ENCODE measurements at regions not wholly inside any gene's neighbourhood (a gene's known extent, or its start where the extent isn't known, plus 50 kb on each side); places are given as distances from the start of the nearest gene placed in this dataset.
A peak's percentile ranks its signal among the peaks of the same experiment; 100 is the strongest.

- Histone ChIP-seq H3K9me3 (ENCODE audit: control insufficient read depth in 2 of 3, insufficient read depth in 1 of 3, low read length in 3 of 3) (no peaks in the 10 kb centered on the region), H3K9ac (ENCODE audit: low read length in 3 of 3) (no peak overlapping the region), H3K27ac (ENCODE audit: low read depth in 2 of 2, low read length in 2 of 2) (no peak overlapping the region), H3K27me3 (ENCODE audit: control insufficient read depth, insufficient read depth, low read length) (no peaks in the 10 kb centered on the region), H3K4me3 (ENCODE audit: low read length in 3 of 3) (no peak overlapping the region), H3K36me3 (ENCODE audit: control insufficient read depth in 2 of 3, insufficient read depth in 3 of 3, low read length in 3 of 3) (no peaks in the 10 kb centered on the region), H3K4me1 (ENCODE audit: control insufficient read depth in 2 of 3, insufficient read depth in 2 of 3, low read depth in 1 of 3, low read length in 3 of 3) (no peaks in the 10 kb centered on the region)
- no peak for TF ChIP-seq CTCF (IDR thresholded peaks at IDR 0.05; ENCODE audit: borderline replicate concordance, extremely low read depth, insufficient read depth)
- intact Hi-C loops (cut with DNase I), result no loop called here
- FAIRE-seq (no peak), DNase-seq (no peak)
Observed at GRCh38 chr6:66854014-66854413, 1147.0 kb upstream of the EYS start.

- H3K9me3 ChIP-seq (ENCODE audit: control insufficient read depth in 2 of 3, insufficient read depth in 1 of 3, low read length in 3 of 3), result no peaks in the 10 kb centered on the region
- H3K27me3 ChIP-seq (ENCODE audit: control insufficient read depth, insufficient read depth, low read length), result no peaks in the 10 kb centered on the region
- DNase-seq, result peak in 1 of 5 donors; percentile 1
- TF ChIP-seq CTCF (IDR thresholded peaks at IDR 0.05; ENCODE audit: borderline replicate concordance, extremely low read depth, insufficient read depth), result no peak
- H3K4me1 ChIP-seq (ENCODE audit: control insufficient read depth in 2 of 3, insufficient read depth in 2 of 3, low read depth in 1 of 3, low read length in 3 of 3), result no peaks in the 10 kb centered on the region
- H3K9ac ChIP-seq (ENCODE audit: low read length in 3 of 3), result no peak overlapping the region
- no peak overlapping the region for H3K4me3 ChIP-seq (ENCODE audit: low read length in 3 of 3)
- H3K27ac ChIP-seq (ENCODE audit: low read depth in 2 of 2, low read length in 2 of 2), result no peak overlapping the region
- intact Hi-C loops (cut with DNase I), result no loop called here
- no peak for FAIRE-seq
- H3K36me3 ChIP-seq (ENCODE audit: control insufficient read depth in 2 of 3, insufficient read depth in 3 of 3, low read length in 3 of 3), result no peaks in the 10 kb centered on the region
Observed at GRCh38 chr6:66851930-66852329, 1144.9 kb upstream of the EYS start.

- H3K4me3 ChIP-seq (ENCODE audit: low read length in 3 of 3), result no peak overlapping the region
Observed at GRCh38 chr6:66849843-66850242, 1142.8 kb upstream of the EYS start.

More at GRCh38 chr6:66849843-66850242, 1142.8 kb upstream of the EYS start:
- Histone ChIP-seq H3K4me1 (ENCODE audit: control insufficient read depth in 2 of 3, insufficient read depth in 2 of 3, low read depth in 1 of 3, low read length in 3 of 3) (no peaks in the 10 kb centered on the region), H3K9me3 (ENCODE audit: control insufficient read depth in 2 of 3, insufficient read depth in 1 of 3, low read length in 3 of 3) (no peaks in the 10 kb centered on the region), H3K27ac (ENCODE audit: low read depth in 2 of 2, low read length in 2 of 2) (no peak overlapping the region), H3K27me3 (ENCODE audit: control insufficient read depth, insufficient read depth, low read length) (no peaks in the 10 kb centered on the region), H3K9ac (ENCODE audit: low read length in 3 of 3) (no peak overlapping the region), H3K36me3 (ENCODE audit: control insufficient read depth in 2 of 3, insufficient read depth in 3 of 3, low read length in 3 of 3) (no peaks in the 10 kb centered on the region)
- intact Hi-C loops (cut with DNase I), result no loop called here
- DNase-seq, result no peak
- FAIRE-seq, result no peak
- TF ChIP-seq CTCF (IDR thresholded peaks at IDR 0.05; ENCODE audit: borderline replicate concordance, extremely low read depth, insufficient read depth), result no peak
